Hepatocyte (in vitro differentiated cells): ENCODE measurements at regions not wholly inside any gene's neighbourhood (a gene's known extent, or its start where the extent isn't known, plus 50 kb on each side); places are given as distances from the start of the nearest gene placed in this dataset.
A peak's percentile ranks its signal among the peaks of the same experiment; 100 is the strongest.

Source experiments
- DNase-seq: peaks from one replicate; pipeline ENCODE4 v3.0.0-alpha.2; 2016; ENCODE audit warnings: low spot score
- H2AFZ ChIP-seq: fragments of 200-600 bp; sonication (generic); 2 replicates; pipeline ENCODE4 v1.6.0; 2016; ENCODE audit warnings: antibody characterized with exemption, mild to moderate bottlenecking
- H3K27ac ChIP-seq: fragments of 200-600 bp; sonication (generic); 2 replicates; pipeline ENCODE4 v1.5.1; 2016; ENCODE audit warnings: mild to moderate bottlenecking
- H3K27me3 ChIP-seq: fragments of 200-600 bp; sonication (generic); 2 replicates; pipeline ENCODE4 v1.6.1; 2016
- H3K36me3 ChIP-seq: fragments of 200-600 bp; sonication (generic); replicated peaks from 2 replicates; pipeline ENCODE4 v1.5.1; 2016; ENCODE audit warnings: low read depth; ENCODE audit not compliant: insufficient read depth
- H3K4me1 ChIP-seq: fragments of 200-600 bp; sonication (generic); 2 replicates; pipeline ENCODE4 v1.5.1; 2016; ENCODE audit warnings: mild to moderate bottlenecking, moderate library complexity; ENCODE audit not compliant: insufficient read depth
- H3K4me2 ChIP-seq: fragments of 200-600 bp; sonication (generic); 2 replicates; pipeline ENCODE4 v1.6.0; 2016
- H3K4me3 ChIP-seq: fragments of 200-600 bp; sonication (generic); 2 replicates; pipeline ENCODE4 v1.5.1; 2016; ENCODE audit warnings: mild to moderate bottlenecking
- H3K79me2 ChIP-seq: fragments of 200-600 bp; sonication (generic); 2 replicates; pipeline ENCODE4 v1.6.0; 2017; ENCODE audit warnings: mild to moderate bottlenecking
- H3K9me2 ChIP-seq: fragments of 200-600 bp; sonication (generic); replicated peaks from 2 replicates; pipeline ENCODE4 v1.6.0; 2017; ENCODE audit warnings: mild to moderate bottlenecking; ENCODE audit not compliant: insufficient read depth
- H3K9me3 ChIP-seq: fragments of 200-600 bp; sonication (generic); 2 replicates; pipeline ENCODE4 v1.5.1; 2016; ENCODE audit warnings: low read depth, mild to moderate bottlenecking
- H4K20me1 ChIP-seq: fragments of 200-600 bp; sonication (generic); 2 replicates; pipeline ENCODE4 v1.6.0; 2016; ENCODE audit warnings: mild to moderate bottlenecking; ENCODE audit not compliant: insufficient read depth, poor library complexity, severe bottlenecking
- EZH2 ChIP-seq: fragments of 200-600 bp; sonication (generic); IDR thresholded peaks from 2 replicates; pipeline ENCODE4 v1.6.1; 2016; ENCODE audit warnings: antibody characterized with exemption, mild to moderate bottlenecking, borderline replicate concordance
- EZH2phosphoT487 ChIP-seq: fragments of 200-600 bp; sonication (generic); IDR thresholded peaks from one replicate; pipeline ENCODE4 v1.6.1; 2018; ENCODE audit warnings: antibody characterized with exemption, mild to moderate bottlenecking, low read depth, moderate library complexity; ENCODE audit not compliant: unreplicated experiment, severe bottlenecking
- WGBS: methylation state at CpG from one replicate; pipeline ENCODE4 v1.1.6; 2016; ENCODE audit warnings: low lambda C conversion rate; ENCODE audit errors: missing lambda C conversion rate; 5-methylcytosine and 5-hydroxymethylcytosine counted together
- TF ChIP-seq, protein P1 (sequence below): fragments of 200-600 bp; sonication (generic); IDR thresholded peaks from 2 replicates; pipeline ENCODE4 v1.5.1; 2016; ENCODE audit warnings: antibody characterized with exemption, mild to moderate bottlenecking; ENCODE audit not compliant: poor library complexity

DNA sequence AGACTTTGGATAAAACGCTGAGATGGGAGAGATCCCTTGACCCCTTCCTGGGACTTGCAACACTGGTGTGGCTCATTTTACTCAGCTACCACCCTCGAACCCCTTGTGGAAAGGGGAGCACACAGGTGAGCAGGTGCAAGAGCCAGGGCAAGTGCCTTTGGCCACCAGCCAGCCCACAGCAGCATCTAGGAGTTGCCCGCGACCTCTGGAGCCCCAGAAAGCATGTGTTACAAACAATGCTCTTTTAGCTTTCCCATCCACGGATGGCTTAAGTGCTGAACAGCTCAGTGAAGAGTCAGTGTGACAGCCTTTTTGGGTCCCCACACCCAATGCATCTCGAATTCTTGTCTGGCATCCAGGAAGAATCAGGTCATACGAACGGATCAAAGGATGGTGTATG, 197.8 kb downstream of the MEMO1 start:
- Histone ChIP-seq H3K4me2 (no peak overlapping the region), H3K4me3 (no peak overlapping the region), H4K20me1 (no peaks in the 10 kb centered on the region), H3K27me3 (no peaks in the 10 kb centered on the region), H3K4me1 (peaks cover 8% of the 10 kb centered on the region), H2AFZ (no peak overlapping the region), H3K79me2 (no peaks in the 10 kb centered on the region), H3K9me2 (no peaks in the 10 kb centered on the region), H3K36me3 (no peaks in the 10 kb centered on the region), H3K9me3 (no peaks in the 10 kb centered on the region), H3K27ac (no peak overlapping the region)
- 90% methylated on average over 8 of the region's 8 CpGs for WGBS
- DNase-seq, result no peak
- TF ChIP-seq, protein P1, sequence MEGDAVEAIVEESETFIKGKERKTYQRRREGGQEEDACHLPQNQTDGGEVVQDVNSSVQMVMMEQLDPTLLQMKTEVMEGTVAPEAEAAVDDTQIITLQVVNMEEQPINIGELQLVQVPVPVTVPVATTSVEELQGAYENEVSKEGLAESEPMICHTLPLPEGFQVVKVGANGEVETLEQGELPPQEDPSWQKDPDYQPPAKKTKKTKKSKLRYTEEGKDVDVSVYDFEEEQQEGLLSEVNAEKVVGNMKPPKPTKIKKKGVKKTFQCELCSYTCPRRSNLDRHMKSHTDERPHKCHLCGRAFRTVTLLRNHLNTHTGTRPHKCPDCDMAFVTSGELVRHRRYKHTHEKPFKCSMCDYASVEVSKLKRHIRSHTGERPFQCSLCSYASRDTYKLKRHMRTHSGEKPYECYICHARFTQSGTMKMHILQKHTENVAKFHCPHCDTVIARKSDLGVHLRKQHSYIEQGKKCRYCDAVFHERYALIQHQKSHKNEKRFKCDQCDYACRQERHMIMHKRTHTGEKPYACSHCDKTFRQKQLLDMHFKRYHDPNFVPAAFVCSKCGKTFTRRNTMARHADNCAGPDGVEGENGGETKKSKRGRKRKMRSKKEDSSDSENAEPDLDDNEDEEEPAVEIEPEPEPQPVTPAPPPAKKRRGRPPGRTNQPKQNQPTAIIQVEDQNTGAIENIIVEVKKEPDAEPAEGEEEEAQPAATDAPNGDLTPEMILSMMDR, result no peak

DNA sequence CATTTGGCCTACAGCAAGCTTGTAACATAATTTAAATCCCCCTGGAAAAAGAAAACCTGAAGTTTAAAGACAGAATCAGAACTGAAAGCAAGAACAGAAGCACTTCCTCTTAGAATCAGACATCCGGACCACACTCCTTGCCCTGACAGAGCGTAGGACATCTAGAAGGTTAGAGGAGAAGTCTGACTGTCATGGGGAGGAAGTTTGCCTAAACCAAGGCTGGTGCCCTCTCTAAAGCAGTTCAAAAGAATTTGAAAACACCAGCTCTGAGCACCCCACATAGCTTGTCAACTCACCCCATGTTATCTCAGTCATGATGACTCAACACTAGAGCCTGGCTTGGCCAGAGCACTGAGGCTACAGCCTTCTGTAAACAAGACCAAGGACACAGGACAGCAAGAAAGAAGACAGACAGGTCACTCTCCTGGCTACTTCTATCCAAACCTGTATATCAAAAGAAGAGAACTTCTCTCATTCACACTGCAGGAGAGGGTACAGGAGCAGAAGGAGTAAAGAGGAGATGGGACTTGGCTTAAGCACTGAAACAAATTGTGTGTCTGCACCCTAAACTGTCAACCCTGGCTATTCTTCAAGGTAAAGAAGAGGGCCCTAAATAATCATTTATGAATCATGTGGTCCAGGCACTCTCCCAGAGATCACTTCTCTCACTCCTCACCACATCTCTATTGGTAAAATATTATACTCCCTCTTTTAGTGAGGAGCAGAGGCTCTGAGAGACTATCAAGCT, 198.6 kb downstream of the MEMO1 start:
- no peak overlapping the region for H3K4me3 ChIP-seq
- DNase-seq, result peak; percentile 32
- TF ChIP-seq EZH2phosphoT487 (no peak), EZH2 (no peak)
- TF ChIP-seq, protein P1, result no peak
- H2AFZ ChIP-seq, result no peak overlapping the region
- peaks cover 8% of the 10 kb centered on the region for H3K4me1 ChIP-seq
- H3K79me2 ChIP-seq, result no peaks in the 10 kb centered on the region
- H3K27ac ChIP-seq, result peak overlapping the region; percentile 41
- no peaks in the 10 kb centered on the region for H3K36me3 ChIP-seq
- WGBS, result 69% methylated on average over 2 of the region's 2 CpGs
- no peaks in the 10 kb centered on the region for H3K9me2 ChIP-seq
- no peaks in the 10 kb centered on the region for H3K27me3 ChIP-seq
- H3K4me2 ChIP-seq, result peak overlapping the region; percentile 23
- no peaks in the 10 kb centered on the region for H4K20me1 ChIP-seq
- no peaks in the 10 kb centered on the region for H3K9me3 ChIP-seq

DNA sequence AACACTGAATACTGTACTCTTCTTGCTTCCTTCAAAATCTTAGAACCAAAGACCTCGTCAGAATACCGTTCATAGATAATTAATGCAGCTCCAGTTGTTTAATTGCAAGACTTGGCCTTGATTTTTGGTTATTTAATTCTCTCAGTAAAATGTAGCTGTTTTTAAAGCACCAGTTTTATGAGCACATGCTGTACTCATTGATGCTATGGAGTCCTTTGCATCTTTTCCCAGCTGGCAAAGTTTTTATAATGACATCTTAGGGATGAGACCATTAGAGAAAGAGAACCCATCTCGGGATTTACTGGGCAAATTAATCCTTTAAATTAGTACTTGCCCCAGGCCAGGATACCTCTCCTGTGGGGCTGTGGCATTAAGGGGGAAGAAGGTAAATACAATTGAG, 199.3 kb downstream of the MEMO1 start:
- TF ChIP-seq, protein P1, result no peak
- TF ChIP-seq EZH2phosphoT487, result no peak
- TF ChIP-seq EZH2, result no peak

More for the DNA sequence above, 199.3 kb downstream of the MEMO1 start:
- 50% methylated on average over 3 of the region's 3 CpGs for WGBS
- H3K79me2 ChIP-seq, result no peaks in the 10 kb centered on the region
- H3K4me2 ChIP-seq, result peak overlapping the region; percentile 23
- no peak for DNase-seq
- peaks cover 8% of the 10 kb centered on the region for H3K4me1 ChIP-seq
- no peaks in the 10 kb centered on the region for H3K36me3 ChIP-seq
- H3K4me3 ChIP-seq, result no peak overlapping the region
- H4K20me1 ChIP-seq, result no peaks in the 10 kb centered on the region
- H3K27ac ChIP-seq, result no peak overlapping the region
- no peaks in the 10 kb centered on the region for H3K27me3 ChIP-seq
- no peak overlapping the region for H2AFZ ChIP-seq
- H3K9me3 ChIP-seq, result no peaks in the 10 kb centered on the region
- no peaks in the 10 kb centered on the region for H3K9me2 ChIP-seq
